22Rv1 (cell line): ENCODE measurements at regions not wholly inside any gene's neighbourhood (a gene's known extent, or its start where the extent isn't known, plus 50 kb on each side); places are given as distances from the start of the nearest gene placed in this dataset.

ENCODE experiments used
- H3K27ac ChIP-seq: fragments of 450-650 bp; 2 replicates; pipeline ENCODE4 v1.5.1; 2017
- ZFX ChIP-seq: fragments of 450-650 bp; IDR thresholded peaks from 2 replicates; pipeline ENCODE4 v1.6.1; 2017; ENCODE audit warnings: antibody characterized with exemption, borderline replicate concordance
- TF ChIP-seq, protein P1 (sequence below): fragments of 450-650 bp; IDR thresholded peaks from 2 replicates; pipeline ENCODE4 v1.5.1; 2017; ENCODE audit warnings: mild to moderate bottlenecking

DNA sequence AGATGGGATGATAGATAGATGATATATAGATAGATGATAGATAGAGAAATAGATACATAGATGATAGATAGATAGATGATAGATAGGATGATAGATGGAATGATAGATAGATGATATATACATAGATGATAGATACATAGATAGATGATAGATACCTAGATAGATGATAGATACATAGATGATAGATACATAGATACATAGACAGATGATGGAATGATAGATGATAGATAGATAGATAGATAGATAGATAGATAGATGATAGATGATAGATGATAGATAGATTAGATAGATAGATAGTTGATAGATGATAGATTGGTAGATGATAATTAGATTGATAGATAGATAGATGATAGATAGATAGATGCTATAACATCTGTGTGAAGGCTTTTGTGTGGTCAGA lies 201.7 kb upstream of the RAB4A start:
- TF ChIP-seq, protein P1, sequence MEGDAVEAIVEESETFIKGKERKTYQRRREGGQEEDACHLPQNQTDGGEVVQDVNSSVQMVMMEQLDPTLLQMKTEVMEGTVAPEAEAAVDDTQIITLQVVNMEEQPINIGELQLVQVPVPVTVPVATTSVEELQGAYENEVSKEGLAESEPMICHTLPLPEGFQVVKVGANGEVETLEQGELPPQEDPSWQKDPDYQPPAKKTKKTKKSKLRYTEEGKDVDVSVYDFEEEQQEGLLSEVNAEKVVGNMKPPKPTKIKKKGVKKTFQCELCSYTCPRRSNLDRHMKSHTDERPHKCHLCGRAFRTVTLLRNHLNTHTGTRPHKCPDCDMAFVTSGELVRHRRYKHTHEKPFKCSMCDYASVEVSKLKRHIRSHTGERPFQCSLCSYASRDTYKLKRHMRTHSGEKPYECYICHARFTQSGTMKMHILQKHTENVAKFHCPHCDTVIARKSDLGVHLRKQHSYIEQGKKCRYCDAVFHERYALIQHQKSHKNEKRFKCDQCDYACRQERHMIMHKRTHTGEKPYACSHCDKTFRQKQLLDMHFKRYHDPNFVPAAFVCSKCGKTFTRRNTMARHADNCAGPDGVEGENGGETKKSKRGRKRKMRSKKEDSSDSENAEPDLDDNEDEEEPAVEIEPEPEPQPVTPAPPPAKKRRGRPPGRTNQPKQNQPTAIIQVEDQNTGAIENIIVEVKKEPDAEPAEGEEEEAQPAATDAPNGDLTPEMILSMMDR: no peak
- TF ChIP-seq ZFX: no peak
- H3K27ac ChIP-seq: peak overlapping the region; percentile 65; the same call in 1 of the 2 replicates

- H3K27ac ChIP-seq: peak overlapping the region; percentile 65
Measured at GRCh38 chr1:229070168-229070567, 200.7 kb upstream of the RAB4A start.

DNA sequence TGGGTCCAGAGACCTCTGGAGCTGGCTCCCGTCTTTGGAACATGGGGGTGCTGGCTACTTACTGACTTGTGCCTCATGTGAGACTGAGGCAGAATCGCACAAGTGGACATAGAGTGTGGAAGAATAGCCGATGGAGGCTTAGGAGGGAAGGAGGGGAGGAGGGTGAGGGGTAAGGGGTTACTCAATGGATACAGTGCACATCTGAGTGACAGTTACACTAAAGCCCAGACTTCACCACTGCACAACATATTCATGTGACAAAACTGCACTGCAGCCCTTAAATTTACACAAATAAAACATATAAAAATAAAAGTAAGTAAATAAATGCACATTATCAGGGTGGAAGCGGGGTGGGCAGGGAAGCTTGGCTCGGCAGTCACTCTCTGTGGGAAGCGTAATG lies 197.7 kb upstream of the RAB4A start:
- H3K27ac ChIP-seq: no peak overlapping the region
- TF ChIP-seq, protein P1: no peak
- TF ChIP-seq ZFX: no peak

More at GRCh38 chr1:229070168-229070567, 200.7 kb upstream of the RAB4A start:
- no peak for TF ChIP-seq ZFX
- TF ChIP-seq, protein P1: no peak

- H3K27ac ChIP-seq: peak overlapping the region; percentile 37
- TF ChIP-seq ZFX: no peak
- TF ChIP-seq, protein P1: no peak
Measured at GRCh38 chr1:229075217-229075616, 195.7 kb upstream of the RAB4A start.

- peak overlapping the region; percentile 37 for H3K27ac ChIP-seq
- TF ChIP-seq, protein P1: no peak
- TF ChIP-seq ZFX: no peak
Measured at GRCh38 chr1:229075716-229076115, 195.2 kb upstream of the RAB4A start.

- no peak overlapping the region for H3K27ac ChIP-seq
- TF ChIP-seq, protein P1: no peak
- TF ChIP-seq ZFX: no peak
Measured at GRCh38 chr1:229076195-229076594, 194.7 kb upstream of the RAB4A start.

DNA sequence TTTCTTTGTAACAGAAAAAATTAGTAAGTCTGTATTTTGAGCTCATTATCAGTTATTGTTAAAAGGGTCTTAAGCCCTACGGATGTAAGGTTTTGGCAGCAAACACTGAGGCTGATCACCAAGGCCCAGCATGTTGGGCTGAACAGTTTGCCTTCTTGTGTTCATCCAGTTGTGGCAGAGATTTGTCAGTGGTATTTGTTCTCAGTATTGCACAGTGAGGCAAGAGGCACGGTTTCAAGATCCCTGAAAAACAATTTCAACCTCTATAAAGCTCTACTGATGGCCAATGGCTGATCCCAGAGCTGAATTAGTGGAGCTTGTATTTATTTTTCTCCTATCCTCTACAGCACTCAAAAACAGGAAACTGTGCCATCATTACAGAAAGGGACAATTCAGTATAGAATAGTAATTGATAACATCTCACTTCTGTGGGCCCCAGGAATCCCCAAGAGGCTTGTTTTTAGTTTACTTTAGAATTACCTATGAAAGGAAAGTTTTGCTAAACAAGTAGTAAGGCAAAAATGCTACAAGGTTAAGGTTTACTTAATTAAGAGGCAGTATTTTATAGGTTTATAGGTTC lies 191.8 kb upstream of the RAB4A start:
- TF ChIP-seq, protein P1: no peak
- no peak for TF ChIP-seq ZFX
- H3K27ac ChIP-seq: no peak overlapping the region
